GM13977 (cell line): ENCODE measurements at regions not wholly inside any gene's neighbourhood (a gene's known extent, or its start where the extent isn't known, plus 50 kb on each side); places are given as distances from the start of the nearest gene placed in this dataset.
A peak's percentile ranks its signal among the peaks of the same experiment; 100 is the strongest.

ENCODE experiments used
- DNase-seq: peaks from one replicate; pipeline ENCODE4 v3.0.0; 2012; ENCODE audit warnings: low spot score
- CTCF ChIP-seq: IDR thresholded peaks from 2 replicates; pipeline ENCODE4 v1.5.1; 2012; ENCODE audit warnings: mild to moderate bottlenecking, control low read depth; ENCODE audit not compliant: insufficient read depth; ENCODE audit errors: extremely low read depth, missing control alignments
- in situ Hi-C: fragments of 300-500 bp; cut with MboI; formaldehyde crosslinking; loops from one replicate; pipeline ENCODE4 v1.12.0; 2022; ENCODE audit warnings: low sequenced_read_pairs, low pct_unique_long_range_greater_than_20kb, mixed read lengths, inconsistent platforms; ENCODE audit not compliant: unreplicated experiment

- peak; percentile 30 for TF ChIP-seq CTCF
- in situ Hi-C loops: no loop called here
- DNase-seq: no peak
Observed at GRCh38 chr5:143648696-143649095, 163.3 kb upstream of the HMHB1 start.

GRCh38 chr5:143646961-143647360 is 165.0 kb upstream of the HMHB1 start:
- in situ Hi-C loops: no loop called here
- DNase-seq: no peak
- no peak for TF ChIP-seq CTCF

DNA sequence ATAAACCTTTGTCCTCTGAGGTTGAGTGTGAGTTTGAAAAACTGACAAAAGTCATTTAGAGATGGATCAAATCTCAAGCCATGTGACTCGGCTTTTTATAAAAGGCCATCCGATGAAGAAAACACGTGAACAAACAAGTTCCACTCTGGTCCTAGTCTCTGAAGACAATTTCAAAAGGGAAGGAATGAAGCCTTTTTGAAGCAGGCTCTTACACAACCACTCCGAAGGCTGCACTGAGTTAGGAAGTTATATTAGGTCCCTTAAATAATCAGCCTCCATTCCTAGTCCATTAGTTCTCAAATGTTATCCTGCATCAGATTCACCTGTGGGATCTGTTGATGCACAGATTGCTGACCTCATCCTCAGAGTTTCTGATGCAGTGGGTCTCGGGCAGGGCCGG is 166.6 kb upstream of the HMHB1 start:
- in situ Hi-C loops: no loop called here
- no peak for DNase-seq
- TF ChIP-seq CTCF: no peak

GRCh38 chr5:143644727-143645126 is 167.2 kb upstream of the HMHB1 start:
- in situ Hi-C loops: no loop called here
- TF ChIP-seq CTCF: no peak
- no peak for DNase-seq

GRCh38 chr5:143642791-143643190 is 169.2 kb upstream of the HMHB1 start:
- no peak for DNase-seq
- TF ChIP-seq CTCF: no peak
- in situ Hi-C loops: no loop called here

DNA sequence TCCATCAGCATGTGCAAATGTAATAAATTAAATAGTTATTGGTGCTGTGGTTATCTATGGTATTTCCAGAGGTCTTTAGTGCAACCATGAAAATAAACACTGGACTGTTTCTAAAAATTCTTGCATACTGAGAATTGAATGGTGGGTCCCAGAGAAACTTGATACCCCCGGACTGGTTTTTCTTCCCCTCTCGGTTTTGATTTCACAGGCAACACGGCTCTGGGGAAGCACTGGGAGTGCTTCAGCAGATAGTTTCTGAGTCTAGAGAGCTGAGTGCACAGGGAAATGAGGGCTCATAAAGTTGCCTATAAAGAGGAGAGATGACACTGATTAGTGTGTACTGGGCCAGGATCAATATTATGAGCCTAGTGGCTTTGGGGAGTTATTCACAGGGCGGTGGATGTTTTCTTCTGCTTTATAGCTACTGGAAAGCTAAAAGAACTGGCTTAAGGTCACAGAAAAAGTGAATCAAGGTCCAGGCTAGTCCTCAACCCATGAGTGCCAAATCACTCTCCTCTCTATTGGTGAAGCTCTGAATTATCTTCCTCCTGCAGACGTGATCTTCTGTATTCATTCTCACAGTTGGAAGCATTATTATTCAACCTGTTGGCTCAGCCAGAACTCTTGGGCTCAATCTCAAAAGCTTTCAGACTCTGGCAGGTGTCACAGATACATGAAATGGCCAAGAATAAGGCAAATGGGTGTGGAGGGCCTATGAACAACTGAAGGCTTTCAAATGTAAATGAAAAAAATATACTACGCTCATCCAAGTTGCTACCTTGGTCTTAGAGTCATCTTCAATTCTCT is 170.2 kb upstream of the HMHB1 start:
- in situ Hi-C loops: no loop called here
- no peak for TF ChIP-seq CTCF
- DNase-seq: peak; percentile 18
